Uterus (tissue), 3 donors: ENCODE measurements at regions not wholly inside any gene's neighbourhood (a gene's known extent, or its start where the extent isn't known, plus 50 kb on each side); places are given as distances from the start of the nearest gene placed in this dataset.

ENCODE experiments used
- DNase-seq, 2 donors: peaks; one replicate each; pipeline ENCODE4 v3.0.0-alpha.2; 2019 to 2020
- H3K27ac ChIP-seq, 2 donors: fragments of 200-600 bp; sonication (generic); 1 replicate in 1 of 2; 2 replicates in 1 of 2; pipeline ENCODE4 v1.5.1; 2016 to 2018
- H3K27me3 ChIP-seq, 2 donors: fragments of 200-600 bp; sonication (generic); one replicate each; pipeline ENCODE4 v1.5.1; 2018 to 2019; ENCODE audit warnings: control low read depth in 1 of 2
- H3K36me3 ChIP-seq, 2 donors: fragments of 200-600 bp; sonication (generic); one replicate each; pipeline ENCODE4 v1.5.1; 2019; ENCODE audit warnings: control low read depth in 1 of 2
- H3K4me1 ChIP-seq, 2 donors: fragments of 200-600 bp; sonication (generic); one replicate each; pipeline ENCODE4 v1.5.1; 2018 to 2019; ENCODE audit warnings: control low read depth in 1 of 2
- H3K4me3 ChIP-seq, 2 donors: fragments of 200-600 bp; sonication (generic); 1 replicate in 1 of 2; 2 replicates in 1 of 2; pipeline ENCODE4 v1.5.1; 2018 to 2019; ENCODE audit warnings: mild to moderate bottlenecking in 1 of 2
- H3K9me3 ChIP-seq, 2 donors: fragments of 200-600 bp; sonication (generic); one replicate each; pipeline ENCODE4 v1.5.1; 2019; ENCODE audit warnings: control low read depth in 1 of 2
- CTCF ChIP-seq, 4 experiments: fragments of 200-600 bp in 2 of 4; fragments of 450-650 bp in 2 of 4; sonication (generic) in 2 of 4; IDR thresholded peaks; one replicate each; pipeline ENCODE4 v1.5.1; 2016 to 2019; ENCODE audit warnings: antibody characterized with exemption in 4 of 4, mild to moderate bottlenecking in 2 of 4, moderate library complexity in 1 of 4
- POLR2A ChIP-seq, 2 donors: fragments of 450-650 bp; IDR thresholded peaks; one replicate each; pipeline ENCODE4 v1.6.1; 2016; ENCODE audit warnings: antibody characterized with exemption in 2 of 2, mild to moderate bottlenecking in 1 of 2, moderate library complexity in 1 of 2
- intact Hi-C: fragments of 100-400 bp; cut with DNase I; formaldehyde crosslinking; loops from one replicate; pipeline ENCODE4 v1.15.1; 2023; ENCODE audit warnings: low total_unique reads
- donor health status: DM: yes; HTN: yes; CAD: no.

DNA sequence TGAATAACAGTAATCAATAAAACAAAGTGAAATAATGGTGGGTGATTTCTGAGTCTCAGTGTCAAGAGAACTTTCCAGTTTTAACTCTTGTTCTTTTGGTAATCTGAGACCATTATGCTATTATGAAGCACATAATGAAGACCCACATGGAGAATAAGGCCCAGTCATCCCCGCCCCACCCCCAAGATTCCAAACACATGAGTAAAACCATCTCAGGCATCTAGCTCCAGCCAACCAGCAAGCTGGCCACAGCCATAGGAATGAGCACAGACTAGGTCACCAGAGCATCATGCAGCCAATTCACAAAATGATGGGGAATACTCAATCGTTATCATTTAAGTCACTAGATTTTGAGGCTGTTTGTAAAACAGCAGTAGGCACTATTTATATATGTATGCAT lies 1769.0 kb upstream of the PCDH20 start:
- no peaks in the 10 kb centered on the region for H3K9me3 ChIP-seq
- no peak overlapping the region for H3K27ac ChIP-seq
- no peak for TF ChIP-seq CTCF (IDR thresholded peaks at IDR 0.05)
- no peak for TF ChIP-seq POLR2A (IDR thresholded peaks at IDR 0.05)
- intact Hi-C loops, result no loop called here
- DNase-seq, result no peak
- no peak overlapping the region for H3K4me3 ChIP-seq
- no peaks in the 10 kb centered on the region for H3K4me1 ChIP-seq
- H3K36me3 ChIP-seq, result no peaks in the 10 kb centered on the region
- H3K27me3 ChIP-seq, result no peaks in the 10 kb centered on the region

DNA sequence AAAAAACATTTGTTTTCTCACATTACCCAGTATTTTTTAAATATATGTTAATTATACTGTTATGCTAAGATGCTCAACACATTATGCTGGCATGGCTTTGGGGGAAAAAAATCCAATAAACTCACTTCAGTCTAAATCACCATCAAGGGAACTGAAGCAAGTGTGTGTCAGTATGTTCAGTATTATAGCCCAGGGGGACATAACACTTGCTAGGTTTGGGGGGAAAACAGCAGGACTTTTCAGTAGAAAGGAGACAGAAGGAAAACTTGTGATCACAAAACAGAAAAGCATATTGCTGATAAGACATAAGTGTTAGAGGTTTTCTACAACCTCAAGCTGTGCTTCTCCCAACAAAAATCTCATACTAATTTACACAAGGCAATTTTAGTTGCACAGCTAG lies 1759.9 kb upstream of the PCDH20 start:
- intact Hi-C loops, result no loop called here
- DNase-seq, result no peak
- Histone ChIP-seq H3K4me1 (no peaks in the 10 kb centered on the region), H3K9me3 (no peaks in the 10 kb centered on the region), H3K36me3 (no peaks in the 10 kb centered on the region), H3K27ac (no peak overlapping the region), H3K4me3 (no peak overlapping the region), H3K27me3 (no peaks in the 10 kb centered on the region)
- TF ChIP-seq CTCF (IDR thresholded peaks at IDR 0.05) (no peak), POLR2A (IDR thresholded peaks at IDR 0.05) (no peak)

GRCh38 chr13:63167699-63168337 lies 1752.2 kb upstream of the PCDH20 start:
- DNase-seq, result no peak
- intact Hi-C loops, result no loop called here
- no peaks in the 10 kb centered on the region for H3K4me1 ChIP-seq
- H3K4me3 ChIP-seq, result no peak overlapping the region
- H3K27me3 ChIP-seq, result no peaks in the 10 kb centered on the region
- TF ChIP-seq CTCF (IDR thresholded peaks at IDR 0.05) (no peak), POLR2A (IDR thresholded peaks at IDR 0.05) (no peak)
- H3K27ac ChIP-seq, result no peak overlapping the region
- no peaks in the 10 kb centered on the region for H3K36me3 ChIP-seq
- H3K9me3 ChIP-seq, result no peaks in the 10 kb centered on the region

DNA sequence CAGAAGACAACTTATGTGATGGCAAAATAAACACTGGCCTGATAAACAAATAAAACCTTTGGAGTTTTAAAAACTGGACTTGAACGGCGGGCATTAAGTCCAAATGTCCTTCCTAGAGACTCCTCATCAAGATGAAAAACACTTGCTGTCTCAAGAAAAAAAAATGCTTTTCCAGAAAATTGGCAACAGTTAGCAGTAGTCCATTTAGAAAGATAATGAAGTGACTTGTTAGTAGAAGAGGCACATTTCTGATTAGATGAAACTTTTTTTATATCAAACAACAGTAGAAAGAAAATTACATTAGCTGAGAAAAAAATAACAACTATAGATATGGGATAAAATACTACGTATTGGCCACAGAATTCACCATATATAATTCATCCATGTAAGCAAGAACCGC lies 1750.7 kb upstream of the PCDH20 start:
- Histone ChIP-seq H3K4me1 (no peaks in the 10 kb centered on the region), H3K4me3 (no peak overlapping the region), H3K9me3 (no peaks in the 10 kb centered on the region), H3K27me3 (no peaks in the 10 kb centered on the region), H3K36me3 (no peaks in the 10 kb centered on the region), H3K27ac (no peak overlapping the region)
- TF ChIP-seq POLR2A (IDR thresholded peaks at IDR 0.05), result no peak
- TF ChIP-seq CTCF (IDR thresholded peaks at IDR 0.05), result no peak
- intact Hi-C loops, result no loop called here
- no peak for DNase-seq

GRCh38 chr13:63163903-63164302 lies 1748.3 kb upstream of the PCDH20 start:
- no peaks in the 10 kb centered on the region for H3K9me3 ChIP-seq
- no peak overlapping the region for H3K4me3 ChIP-seq

More at GRCh38 chr13:63163903-63164302, 1748.3 kb upstream of the PCDH20 start:
- no peak for DNase-seq
- no peak for TF ChIP-seq CTCF (IDR thresholded peaks at IDR 0.05)
- no peak for TF ChIP-seq POLR2A (IDR thresholded peaks at IDR 0.05)
- Histone ChIP-seq H3K4me1 (no peaks in the 10 kb centered on the region), H3K27ac (no peak overlapping the region), H3K27me3 (no peaks in the 10 kb centered on the region), H3K36me3 (no peaks in the 10 kb centered on the region)
- intact Hi-C loops, result no loop called here
